Activated gamma-delta T cell treated with anti-CD3 and anti-CD28 coated beads, Interleukin-2, amount 50 U/mL, for 16 hours (primary cell): ENCODE measurements at regions not wholly inside any gene's neighbourhood (a gene's known extent, or its start where the extent isn't known, plus 50 kb on each side); places are given as distances from the start of the nearest gene placed in this dataset.

Source experiments
- DNase-seq: peaks from one replicate; pipeline ENCODE4 v3.0.0-alpha.2; 2020; ENCODE audit warnings: low read depth

GRCh38 chr2:82316586-82316985 is 2012.0 kb upstream of the LRRTM1 start:
- DNase-seq: no peak

GRCh38 chr2:82314836-82315472 is 2010.4 kb upstream of the LRRTM1 start:
- no peak for DNase-seq

GRCh38 chr2:82307511-82307910 is 2003.0 kb upstream of the LRRTM1 start:
- no peak for DNase-seq

GRCh38 chr2:82301506-82301905 is 1997.0 kb upstream of the LRRTM1 start:
- no peak for DNase-seq

GRCh38 chr2:82289446-82289845 is 1984.9 kb upstream of the LRRTM1 start:
- DNase-seq: no peak

GRCh38 chr2:82283075-82283474 is 1978.5 kb upstream of the LRRTM1 start:
- DNase-seq: no peak

- DNase-seq: no peak
These were observed 1977.7 kb upstream of the LRRTM1 start for GRCh38 chr2:82282111-82282882.

GRCh38 chr2:82279367-82279766 is 1974.8 kb upstream of the LRRTM1 start:
- no peak for DNase-seq

GRCh38 chr2:82278416-82278815 is 1973.9 kb upstream of the LRRTM1 start:
- DNase-seq: no peak

- DNase-seq: no peak
These were observed 1971.0 kb upstream of the LRRTM1 start for GRCh38 chr2:82275599-82275998.

GRCh38 chr2:82268446-82268845 is 1963.9 kb upstream of the LRRTM1 start:
- no peak for DNase-seq

GRCh38 chr2:82260521-82260920 is 1956.0 kb upstream of the LRRTM1 start:
- no peak for DNase-seq

GRCh38 chr2:82259551-82259950 is 1955.0 kb upstream of the LRRTM1 start:
- DNase-seq: no peak

- no peak for DNase-seq
These were observed 1953.4 kb upstream of the LRRTM1 start for GRCh38 chr2:82257796-82258555.

- no peak for DNase-seq
These were observed 1952.6 kb upstream of the LRRTM1 start for GRCh38 chr2:82256983-82257632.

- no peak for DNase-seq
These were observed 1951.7 kb upstream of the LRRTM1 start for GRCh38 chr2:82256288-82256687.

GRCh38 chr2:82254728-82255127 is 1950.2 kb upstream of the LRRTM1 start:
- no peak for DNase-seq

- no peak for DNase-seq
These were observed 1941.7 kb upstream of the LRRTM1 start for GRCh38 chr2:82246220-82246775.

- DNase-seq: no peak
These were observed 1934.6 kb upstream of the LRRTM1 start for GRCh38 chr2:82239176-82239575.

GRCh38 chr2:82237994-82238662 is 1933.6 kb upstream of the LRRTM1 start:
- no peak for DNase-seq

- DNase-seq: no peak
These were observed 1929.8 kb upstream of the LRRTM1 start for GRCh38 chr2:82234283-82234874.
